ENCODE measurements at regions not wholly inside any gene's neighbourhood (a gene's known extent, or its start where the extent isn't known, plus 50 kb on each side); places are given as distances from the start of the nearest gene placed in this dataset.

GRCh38 chr6:144997996-144998395 lies 712.9 kb downstream of the UTRN start:
- DNase-seq: no peak

- DNase-seq: no peak
These were observed 714.0 kb downstream of the UTRN start for GRCh38 chr6:144999127-144999526.

- no peak for DNase-seq
These were observed 718.0 kb downstream of the UTRN start for GRCh38 chr6:145003145-145003544.

DNA sequence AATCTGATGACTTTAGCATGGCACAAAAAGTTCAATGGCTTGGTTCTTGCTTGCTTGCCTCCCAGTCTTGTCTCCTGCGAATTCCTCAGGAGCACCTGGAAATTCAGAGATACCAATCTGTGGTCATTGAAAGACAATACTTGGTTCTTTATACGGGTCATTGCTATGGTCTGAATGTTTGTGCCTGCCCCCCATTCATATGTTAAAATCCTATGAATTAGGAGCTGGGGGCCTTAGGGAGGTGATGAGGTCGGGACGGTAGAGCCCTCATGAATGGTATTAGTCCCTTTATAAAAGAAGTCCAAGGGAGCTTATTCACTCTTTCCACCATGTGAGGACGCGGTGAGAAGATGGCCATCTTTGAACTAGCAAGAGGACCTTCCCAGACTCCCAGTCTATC lies 721.8 kb downstream of the UTRN start:
- no peak for DNase-seq

- DNase-seq: no peak
These were observed 723.6 kb downstream of the UTRN start for GRCh38 chr6:145008715-145009114.

GRCh38 chr6:145009711-145010110 lies 724.6 kb downstream of the UTRN start:
- DNase-seq: no peak

DNA sequence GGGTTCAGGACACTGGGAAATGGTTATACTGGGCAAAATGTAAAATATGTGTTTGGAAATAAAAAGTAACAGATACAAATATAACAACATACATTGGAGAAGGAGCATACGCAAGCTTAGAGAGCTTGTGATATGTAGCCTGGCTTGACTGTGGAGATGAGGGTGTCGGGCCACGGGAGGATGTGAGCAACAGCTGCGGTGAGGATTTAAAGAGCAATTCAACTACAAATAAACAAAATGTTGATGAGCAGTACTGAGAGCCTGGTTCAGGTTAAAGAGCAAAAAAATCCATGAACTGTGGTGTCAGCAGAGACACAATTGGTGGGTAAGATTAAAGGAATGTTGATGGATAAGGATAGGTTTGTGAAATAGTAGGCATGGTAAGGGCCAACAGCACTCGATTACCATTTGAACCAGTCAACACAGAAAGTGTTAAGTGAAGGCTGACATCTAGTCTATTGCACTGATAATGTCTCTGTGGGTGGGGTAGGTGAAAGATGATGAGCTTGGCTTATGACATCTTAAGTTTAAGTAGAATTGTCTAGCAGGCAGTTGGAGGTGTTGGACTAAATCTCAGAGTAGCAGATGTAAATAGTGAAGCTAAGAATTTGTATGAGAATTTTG lies 723.2 kb downstream of the EPM2A start:
- no peak for DNase-seq

DNA sequence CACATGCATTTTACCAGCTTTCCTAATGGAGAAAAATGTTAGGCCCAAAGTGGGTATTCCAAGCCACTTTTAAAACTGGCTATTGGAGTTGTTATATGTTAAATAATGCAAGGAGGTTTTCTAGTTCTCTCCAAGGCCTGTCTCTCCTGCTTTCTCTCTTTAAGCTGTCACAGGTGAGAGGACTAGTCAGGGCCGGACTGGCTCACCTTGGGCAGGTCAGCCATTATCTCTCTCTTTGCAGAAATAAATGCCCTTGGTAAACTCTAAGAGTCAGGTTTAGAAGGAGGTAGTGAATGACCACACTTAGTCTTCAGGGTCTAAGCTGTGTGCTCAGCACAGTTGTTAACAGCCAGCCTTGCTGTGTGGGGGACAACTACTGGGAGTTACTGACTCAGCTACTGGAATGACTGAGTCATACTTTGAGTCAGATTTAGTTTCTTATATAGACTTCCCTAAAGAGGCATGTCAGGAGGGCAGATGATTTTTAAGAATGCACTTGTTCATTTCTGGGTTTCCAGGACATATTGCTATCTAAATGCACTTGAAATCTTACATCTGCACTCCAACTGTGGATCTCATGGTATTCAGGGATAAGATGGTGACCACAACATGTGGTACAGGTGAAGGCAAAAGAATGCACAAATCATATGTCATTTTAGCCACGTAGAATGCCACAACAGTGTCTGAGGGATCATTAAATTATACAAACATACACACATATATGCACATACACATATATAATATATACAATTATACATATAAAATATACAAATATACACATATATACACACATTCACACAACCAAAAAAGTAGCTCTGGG lies 719.4 kb downstream of the EPM2A start:
- no peak for DNase-seq

GRCh38 chr6:145017051-145017450 lies 718.3 kb downstream of the EPM2A start:
- no peak for DNase-seq

DNA sequence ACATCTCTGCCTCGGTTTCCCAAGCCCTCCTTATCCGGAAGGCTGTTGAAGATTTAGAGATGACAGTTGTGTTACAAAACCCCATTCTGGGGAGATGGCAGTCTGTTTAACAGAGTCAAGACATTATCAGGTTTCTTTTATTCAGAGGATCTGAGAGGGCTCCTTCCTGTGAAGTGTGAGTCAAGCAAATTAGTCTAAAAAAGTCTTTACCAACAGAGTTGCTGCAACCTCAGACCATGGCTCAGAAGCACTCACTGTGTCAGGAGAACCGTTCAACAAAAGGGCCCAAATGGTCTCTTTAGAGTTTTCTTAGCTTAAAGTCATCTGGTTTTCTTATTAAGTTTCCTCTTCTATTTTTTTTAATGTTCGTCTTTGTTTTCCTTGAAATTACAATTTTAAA lies 717.8 kb downstream of the EPM2A start:
- DNase-seq: no peak

DNA sequence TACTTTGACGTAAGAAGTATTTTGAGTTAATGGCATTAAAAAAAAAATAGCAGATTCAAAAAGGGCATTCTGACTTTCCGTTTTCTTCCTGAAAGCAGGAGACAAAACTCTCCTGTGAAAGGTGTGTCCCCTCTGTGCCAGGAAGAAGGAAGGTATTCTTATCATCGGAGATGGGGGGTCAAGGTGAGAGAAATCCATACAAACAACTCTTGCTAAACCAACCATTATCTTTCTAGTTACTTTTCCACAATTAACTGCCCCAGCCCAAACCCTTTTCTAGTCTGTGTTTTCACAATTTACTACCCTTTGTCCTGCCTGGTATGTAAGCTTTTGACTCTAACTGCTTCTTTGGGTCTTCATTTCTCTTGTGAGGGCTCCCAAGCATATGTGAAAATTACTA lies 717.3 kb downstream of the EPM2A start:
- DNase-seq: no peak

GRCh38 chr6:145020114-145020513 lies 715.2 kb downstream of the EPM2A start:
- DNase-seq: no peak

DNA sequence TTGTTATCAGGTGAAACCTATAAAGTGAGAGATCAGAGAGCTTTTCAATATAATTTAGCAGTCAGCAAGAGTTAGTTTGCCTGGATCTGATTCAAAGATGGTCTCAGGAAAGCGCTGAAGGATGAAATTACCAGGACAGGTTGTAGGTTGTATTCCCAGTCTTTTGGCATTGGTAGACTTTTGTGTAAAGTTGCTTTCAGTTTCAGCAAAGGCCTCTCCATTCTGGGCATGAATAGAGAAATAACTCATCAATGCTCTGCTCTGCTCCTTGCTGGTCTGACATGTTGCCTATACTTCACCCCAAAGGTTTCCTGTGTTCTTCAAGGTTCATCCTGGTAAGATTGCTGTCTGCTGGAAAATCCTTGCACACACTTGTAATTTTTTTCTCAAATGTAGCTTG lies 714.8 kb downstream of the EPM2A start:
- DNase-seq: no peak

GRCh38 chr6:145022199-145022796 lies 713.0 kb downstream of the EPM2A start:
- no peak for DNase-seq

- DNase-seq: no peak
These were observed 712.1 kb downstream of the EPM2A start for GRCh38 chr6:145023116-145023726.

DNA sequence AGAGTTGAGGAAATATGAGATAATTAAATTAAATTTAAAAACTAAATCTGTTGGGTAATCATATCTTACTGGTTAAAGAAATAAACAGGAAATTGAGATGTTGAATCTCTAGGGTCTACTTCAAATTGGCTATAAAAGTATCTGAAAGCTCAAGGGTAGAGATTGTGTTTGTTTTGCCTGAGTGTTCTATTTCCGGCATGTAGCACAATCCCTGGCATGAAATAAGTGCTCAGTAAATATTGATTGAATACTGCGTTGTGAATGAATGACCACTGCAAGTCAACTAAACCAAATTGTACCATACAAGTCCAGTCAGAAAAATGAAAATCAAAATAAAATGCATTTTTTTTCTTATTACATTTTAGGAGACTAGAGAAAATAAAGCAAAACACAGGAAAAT lies 709.8 kb downstream of the EPM2A start:
- DNase-seq: no peak

- DNase-seq: no peak
These were observed 709.0 kb downstream of the EPM2A start for GRCh38 chr6:145026267-145026679.

- no peak for DNase-seq
These were observed 707.0 kb downstream of the EPM2A start for GRCh38 chr6:145028144-145028818.

DNA sequence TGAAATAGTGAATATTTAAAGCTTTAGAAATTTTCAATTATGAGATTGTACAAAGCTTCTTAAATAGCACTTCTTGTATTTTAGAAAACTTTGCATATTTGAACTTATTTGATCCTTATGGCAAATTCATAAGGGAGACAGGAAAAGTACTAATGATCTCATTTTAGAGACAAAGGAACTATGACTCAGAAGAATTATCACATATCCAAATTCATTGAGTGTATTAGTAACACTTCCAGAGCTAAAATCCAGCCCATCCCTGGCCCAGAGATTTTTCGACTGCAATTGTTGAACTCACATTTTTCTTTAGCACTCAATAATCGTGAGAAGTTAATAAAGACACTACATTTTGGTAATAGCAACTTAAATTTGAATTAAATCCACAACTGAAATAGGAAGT lies 704.3 kb downstream of the EPM2A start:
- no peak for DNase-seq

DNA sequence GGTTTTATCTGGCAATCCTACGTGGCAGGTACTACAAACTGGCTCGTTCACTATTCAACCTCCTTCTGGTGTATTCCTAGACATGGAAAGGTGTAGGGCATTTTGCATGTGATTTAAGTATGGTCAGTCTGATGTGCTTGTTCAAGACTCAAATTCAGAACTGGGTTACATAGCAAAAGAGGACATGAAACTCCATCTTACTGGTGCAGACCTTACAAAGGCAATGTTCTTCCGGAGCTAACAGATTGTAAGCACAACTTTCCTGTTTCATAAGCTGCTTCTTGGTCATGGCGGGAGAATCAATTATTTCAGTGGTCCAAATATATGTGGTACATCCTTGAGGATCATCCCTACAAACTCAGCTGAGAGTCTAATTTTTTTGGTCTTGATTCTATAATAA lies 703.4 kb downstream of the EPM2A start:
- no peak for DNase-seq

DNA sequence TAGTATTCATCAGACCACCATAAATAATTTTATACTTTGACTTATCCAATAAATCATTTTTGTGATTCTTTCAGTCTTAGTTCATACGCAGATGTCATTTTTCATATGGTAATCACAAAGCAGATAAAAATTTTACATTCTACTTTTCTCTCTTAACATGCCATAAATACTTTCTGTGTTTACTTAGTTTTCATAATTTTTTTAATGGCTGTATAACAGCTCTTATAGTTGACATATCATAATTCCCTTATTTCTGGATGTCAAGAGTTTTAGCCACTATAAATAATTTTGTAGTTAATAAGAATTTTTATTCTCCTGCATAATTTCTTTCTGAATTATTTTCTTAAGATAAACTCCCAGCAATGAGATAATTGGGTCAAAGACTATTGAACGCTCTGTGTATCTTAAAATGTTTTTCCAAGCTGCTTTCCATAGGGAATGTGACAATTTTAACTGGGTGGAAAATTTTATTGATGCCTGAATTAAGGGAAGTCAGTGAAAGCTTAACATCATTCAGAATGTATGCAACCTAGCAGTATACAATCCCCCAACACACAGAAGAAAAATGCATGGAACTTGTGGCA lies 702.7 kb downstream of the EPM2A start:
- no peak for DNase-seq

GRCh38 chr6:145034664-145035063 lies 700.7 kb downstream of the EPM2A start:
- DNase-seq: no peak

DNA sequence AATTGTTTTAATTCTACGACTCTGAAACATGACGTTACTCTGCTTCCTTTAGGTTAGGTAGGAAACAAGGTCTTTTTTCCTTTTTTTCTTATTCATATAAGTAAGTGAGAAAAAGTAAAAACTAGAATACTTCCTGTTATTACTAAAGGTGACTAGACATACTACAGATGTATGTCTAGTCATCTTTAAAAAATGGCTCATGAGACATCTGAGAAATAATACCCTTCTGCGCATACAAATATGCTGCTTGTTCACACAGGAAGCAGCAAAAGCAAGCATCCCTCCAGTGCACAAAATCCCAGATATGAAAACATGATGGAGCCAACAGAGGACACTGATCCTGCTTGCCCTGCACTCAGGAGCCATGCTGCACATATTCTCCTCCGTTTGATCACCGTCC lies 699.1 kb downstream of the EPM2A start:
- DNase-seq: no peak

Data from activated gamma-delta T cell (primary cell).